ENCODE measurements at regions not wholly inside any gene's neighbourhood (a gene's known extent, or its start where the extent isn't known, plus 50 kb on each side); places are given as distances from the start of the nearest gene placed in this dataset.

- no peak for TF ChIP-seq CTCF (IDR thresholded peaks at IDR 0.05)
- no peak for TF ChIP-seq TAF1 (IDR thresholded peaks at IDR 0.05; ENCODE audit: borderline replicate concordance, low read depth, low read length)
- TF ChIP-seq POLR2AphosphoS5 (IDR thresholded peaks at IDR 0.05; ENCODE audit: low read depth, low read length): no peak
- no peak for TF ChIP-seq RCOR1 (IDR thresholded peaks at IDR 0.05; ENCODE audit: low read length)
- no peak for TF ChIP-seq USF2 (IDR thresholded peaks at IDR 0.05; ENCODE audit: borderline replicate concordance, low read depth, low read length)
- no peak for TF ChIP-seq REST (IDR thresholded peaks at IDR 0.05; ENCODE audit: low read depth, low read length)
- no peak for TF ChIP-seq YY1 (IDR thresholded peaks at IDR 0.05; ENCODE audit: low read depth)
- no peak for TF ChIP-seq MAX (IDR thresholded peaks at IDR 0.05; ENCODE audit: low read depth)
- TF ChIP-seq EZH2phosphoT487 (IDR thresholded peaks at IDR 0.05; ENCODE audit: borderline replicate concordance, low read depth): no peak
- no peak for TF ChIP-seq EP300 (IDR thresholded peaks at IDR 0.05; ENCODE audit: borderline replicate concordance in 1 of 2, low read depth in 1 of 2, low read length in 1 of 2)
Observed at GRCh38 chr1:98498651-98499050, 162.9 kb upstream of the SNX7 start.
